Fibroblast of skin of left biceps (primary cell): ENCODE measurements at regions not wholly inside any gene's neighbourhood (a gene's known extent, or its start where the extent isn't known, plus 50 kb on each side); places are given as distances from the start of the nearest gene placed in this dataset.

Experiments
- DNase-seq, 2 experiments: peaks; one replicate each; pipeline ENCODE4 v3.0.0-alpha.2; 2013; ENCODE audit warnings: low read depth in 2 of 2

DNA sequence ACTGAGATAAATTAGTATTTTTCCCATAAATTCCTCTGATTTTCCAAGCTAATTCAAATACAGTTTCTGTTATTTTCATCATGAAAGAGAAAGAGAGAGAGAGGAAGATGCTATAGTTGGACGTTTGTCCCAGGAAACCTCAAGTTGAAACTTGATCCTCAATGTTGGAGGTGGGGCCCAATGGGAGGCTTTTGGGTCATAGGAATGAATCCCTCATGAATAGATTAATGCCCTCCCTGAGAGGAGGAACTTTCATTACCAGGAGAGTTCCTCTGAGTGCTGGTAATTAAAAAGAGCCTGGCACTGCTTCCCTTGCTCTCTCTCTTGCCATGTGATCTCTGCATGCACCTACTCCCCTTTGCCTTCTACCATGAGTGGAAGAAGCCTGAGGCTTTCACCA, 189.9 kb upstream of the SMC2 start:
- no peak for DNase-seq

DNA sequence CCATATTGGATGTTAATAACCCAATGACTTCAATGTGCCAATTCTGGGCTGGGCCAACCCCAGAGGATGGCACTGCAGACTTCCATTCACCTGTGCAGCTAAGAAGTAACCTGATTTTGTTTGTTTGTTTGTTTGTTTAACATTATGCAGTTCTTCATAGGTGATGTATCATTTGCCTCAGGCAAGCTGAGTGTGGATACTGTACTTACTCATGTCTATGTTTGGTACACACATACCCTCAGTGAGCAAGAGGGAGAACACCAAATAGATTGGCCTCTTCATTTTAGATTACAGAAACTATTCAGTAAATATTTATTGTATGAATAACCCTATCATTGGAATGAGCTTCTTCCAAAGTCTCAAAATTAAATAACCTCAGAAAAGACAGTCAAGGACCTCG, 180.2 kb upstream of the SMC2 start:
- no peak for DNase-seq

- DNase-seq, result no peak
These were observed 174.4 kb upstream of the SMC2 start for GRCh38 chr9:103919605-103920209.

DNA sequence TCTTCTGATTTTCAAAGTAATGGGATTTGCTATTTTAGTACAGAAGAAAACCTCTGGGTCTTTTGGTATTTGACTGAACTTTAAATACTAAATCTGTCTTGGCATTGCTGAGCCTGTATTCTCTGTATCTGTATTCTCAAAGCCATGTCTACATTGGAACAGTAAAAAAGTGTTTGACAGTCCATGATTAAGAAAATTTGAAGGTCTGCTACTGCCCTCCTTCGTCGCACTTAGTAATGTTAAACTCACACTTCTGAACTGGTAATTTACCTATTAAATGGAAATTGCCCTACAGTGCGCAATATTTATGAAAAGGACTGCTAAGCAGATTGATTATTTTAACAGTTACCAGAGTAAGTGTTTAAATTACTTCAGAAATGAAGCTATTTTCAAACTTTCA, 165.7 kb upstream of the SMC2 start:
- no peak for DNase-seq

- no peak for DNase-seq
These were observed 153.0 kb upstream of the SMC2 start for GRCh38 chr9:103941104-103941503.

GRCh38 chr9:103942200-103942599, 151.9 kb upstream of the SMC2 start:
- DNase-seq, result no peak

DNA sequence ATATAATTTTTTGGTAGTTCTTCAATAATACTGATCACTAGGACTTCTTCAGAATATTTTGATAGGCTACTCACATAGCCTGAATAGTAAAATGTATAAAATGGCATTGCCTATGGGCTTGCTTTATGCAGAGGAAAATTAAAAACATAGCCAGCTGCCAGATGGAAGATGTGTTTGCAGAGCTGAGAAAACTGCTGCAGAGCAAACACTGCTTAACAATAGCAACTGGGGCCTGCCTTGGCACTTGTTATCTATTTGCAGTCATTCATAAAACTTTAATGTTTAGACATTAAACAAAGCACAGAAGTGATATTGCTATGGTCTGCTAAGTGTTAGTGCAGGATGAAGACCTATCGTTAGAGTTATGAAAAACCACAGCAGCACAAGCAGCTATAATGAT, 151.5 kb upstream of the SMC2 start:
- DNase-seq, result no peak

- no peak for DNase-seq
These were observed 145.0 kb upstream of the SMC2 start for GRCh38 chr9:103949096-103949495.

GRCh38 chr9:103977163-103977562, 116.9 kb upstream of the SMC2 start:
- no peak for DNase-seq

DNA sequence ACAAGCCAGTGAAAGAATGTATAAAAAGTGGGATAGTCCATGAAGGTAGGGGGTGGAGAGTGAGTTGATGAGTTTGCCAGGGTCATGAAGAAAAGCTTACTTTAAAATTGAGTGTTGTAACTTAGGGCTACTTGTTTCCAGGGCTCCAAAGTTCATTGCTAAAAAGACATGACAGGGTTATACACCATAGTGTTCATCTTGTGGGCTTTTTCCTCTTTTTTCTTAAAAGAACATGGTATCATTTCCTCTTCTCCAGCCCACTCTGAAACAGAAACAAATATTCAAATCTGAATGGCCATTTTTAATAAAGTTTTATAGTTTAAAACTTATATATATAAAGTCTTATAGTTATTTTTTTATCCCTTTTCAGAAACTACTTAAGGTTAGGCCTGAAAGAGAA, 115.7 kb upstream of the SMC2 start:
- DNase-seq, result no peak

DNA sequence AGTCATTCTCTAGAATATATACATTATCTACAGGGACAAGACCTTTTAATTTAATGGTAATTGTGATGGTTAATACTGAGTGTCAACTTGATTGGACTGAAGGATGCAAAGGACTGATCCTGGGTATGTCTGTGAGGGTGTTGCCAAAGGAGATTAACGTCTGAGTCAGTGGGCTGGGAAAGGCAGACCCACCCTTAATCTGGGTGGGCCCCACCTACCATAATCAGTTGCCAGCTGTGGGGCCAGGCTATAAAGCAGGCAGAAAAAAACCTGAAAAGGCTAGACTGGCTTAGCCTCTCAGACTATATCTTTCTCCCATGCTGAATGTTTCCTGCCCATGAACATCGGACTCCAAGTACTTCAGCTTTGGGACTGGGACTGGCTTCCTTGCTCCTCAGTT, 112.2 kb upstream of the SMC2 start:
- no peak for DNase-seq

GRCh38 chr9:103985077-103985476, 109.0 kb upstream of the SMC2 start:
- DNase-seq, result no peak

GRCh38 chr9:103988821-103989220, 105.3 kb upstream of the SMC2 start:
- DNase-seq, result no peak

GRCh38 chr9:103990311-103990710, 103.8 kb upstream of the SMC2 start:
- no peak for DNase-seq

GRCh38 chr9:103991001-103991400, 103.1 kb upstream of the SMC2 start:
- DNase-seq, result no peak

DNA sequence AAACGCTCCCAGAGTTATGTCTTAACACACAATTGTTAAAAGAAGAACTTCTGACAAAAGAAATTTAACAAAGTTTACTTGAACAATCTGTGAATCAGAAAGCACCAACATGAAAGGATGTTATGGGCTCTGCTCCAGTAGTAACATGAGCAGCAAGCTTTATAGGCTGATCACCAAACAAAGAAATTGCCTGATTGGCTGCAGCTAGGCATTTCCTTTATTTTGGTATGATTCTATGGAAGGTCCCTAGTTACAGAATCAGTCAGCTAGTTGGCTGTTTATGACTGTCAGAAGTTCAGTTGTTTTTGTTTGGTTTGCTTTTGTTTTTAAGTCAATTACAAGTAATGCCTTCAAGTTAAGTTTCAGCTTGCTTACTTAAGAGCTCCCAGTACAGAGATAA, 102.4 kb upstream of the SMC2 start:
- DNase-seq, result no peak

GRCh38 chr9:103992938-103993579, 101.0 kb upstream of the SMC2 start:
- DNase-seq, result no peak

GRCh38 chr9:103997856-103998370, 96.2 kb upstream of the SMC2 start:
- DNase-seq, result no peak

- no peak for DNase-seq
These were observed 94.6 kb upstream of the SMC2 start for GRCh38 chr9:103999375-104000062.

- DNase-seq, result no peak
These were observed 84.3 kb upstream of the SMC2 start for GRCh38 chr9:104009826-104010225.

DNA sequence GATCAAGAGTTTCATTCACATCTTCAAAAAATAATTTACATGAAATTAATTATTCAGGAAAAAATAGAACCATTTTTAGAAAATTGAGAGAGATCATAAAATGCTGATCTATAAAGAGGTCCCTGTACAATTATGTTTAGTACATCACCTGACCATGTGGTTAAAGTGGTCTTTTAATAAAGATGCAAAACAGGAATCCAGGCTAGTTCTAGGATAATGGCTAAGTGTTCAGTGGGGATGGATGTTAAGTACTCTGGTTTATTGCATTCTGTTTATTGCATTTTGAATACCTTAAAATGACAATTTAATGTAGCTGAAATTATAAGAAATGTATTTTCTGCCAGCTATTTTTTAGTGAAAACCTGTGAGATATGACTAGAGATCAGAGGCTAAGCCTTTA, 72.0 kb upstream of the SMC2 start:
- no peak for DNase-seq

DNA sequence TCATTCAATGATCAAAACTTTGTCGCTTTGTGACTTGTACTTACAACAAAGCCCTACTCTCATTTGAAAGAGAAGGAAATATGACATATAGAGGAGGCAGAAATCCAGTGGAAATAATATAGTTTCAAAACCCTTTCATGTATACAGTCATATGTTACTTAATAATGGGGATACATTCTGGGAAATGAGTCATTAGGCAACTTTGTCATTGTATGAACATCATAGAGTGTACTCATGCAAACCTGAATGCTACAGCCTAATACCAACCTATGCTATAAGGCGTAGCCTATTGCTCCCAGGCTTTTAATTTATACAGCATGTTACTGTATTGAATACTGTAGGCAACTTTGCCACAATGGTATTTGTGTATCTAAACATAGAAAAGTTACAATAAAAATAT, 69.0 kb upstream of the SMC2 start:
- DNase-seq, result no peak

DNA sequence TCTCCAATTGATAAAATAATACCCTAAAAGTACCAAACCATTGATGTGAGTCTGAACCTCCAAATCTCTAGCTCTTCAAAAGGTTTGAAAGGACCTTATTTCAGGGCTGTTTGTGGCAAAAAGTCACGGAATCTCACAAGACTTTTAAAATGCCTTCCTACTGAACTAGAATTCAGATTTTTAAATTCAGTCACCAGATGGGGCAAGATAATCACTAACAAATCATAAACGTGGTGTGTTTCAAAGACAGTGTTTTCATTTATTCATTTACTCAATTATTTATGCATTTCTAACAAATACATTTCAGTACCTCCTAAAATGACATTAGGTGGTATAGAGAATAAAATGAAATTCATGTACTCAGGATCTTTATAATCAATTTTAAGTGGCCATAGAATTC, 68.2 kb upstream of the SMC2 start:
- no peak for DNase-seq
